MCF 10A (cell line): ENCODE measurements at regions not wholly inside any gene's neighbourhood (a gene's known extent, or its start where the extent isn't known, plus 50 kb on each side); places are given as distances from the start of the nearest gene placed in this dataset.

Experiments
- BruUV-seq: library from RNA; stranded (reverse); fragments of 400-500 nt; replicated peaks from 2 replicates; lab custom pipeline; 2021; lab: Mats Ljungman, UMichigan
- CTCF ChIA-PET: fragments of 300-600 bp; sonication (Branson Sonifier 250); formaldehyde crosslinking; extraction: SDS; loops from one replicate; lab custom pipeline; 2021; ENCODE audit warnings: antibody characterized with exemption, inconsistent platforms; lab: Yijun Ruan, JAX
- POLR2A ChIA-PET: fragments of 300-600, 350-650 bp; sonication (Branson Sonifier 250); formaldehyde crosslinking; extraction: SDS; loops from one replicate; lab custom pipeline; 2020; ENCODE audit warnings: antibody characterized with exemption, inconsistent platforms; lab: Yijun Ruan, JAX
- DNase-seq: peaks from one replicate; pipeline ENCODE4 v3.0.0-alpha.2; 2018; ENCODE audit not compliant: unreplicated experiment
- H3K27ac Mint-ChIP-seq: one replicate; pipeline ENCODE4 v1.8.0; 2022; ENCODE audit warnings: mild to moderate bottlenecking, low read depth, mixed read lengths; ENCODE audit not compliant: unreplicated experiment
- H3K27me3 Mint-ChIP-seq: one replicate; pipeline ENCODE4 v1.8.0; 2022; ENCODE audit warnings: mixed read lengths; ENCODE audit not compliant: insufficient read depth, unreplicated experiment
- H3K36me3 Mint-ChIP-seq: one replicate; pipeline ENCODE4 v1.8.0; 2022; ENCODE audit warnings: mild to moderate bottlenecking, moderate library complexity, mixed read lengths; ENCODE audit not compliant: insufficient read depth, unreplicated experiment
- H3K4me1 Mint-ChIP-seq: one replicate; pipeline ENCODE4 v1.8.0; 2022; ENCODE audit warnings: mixed read lengths; ENCODE audit not compliant: insufficient read depth, unreplicated experiment
- H3K4me3 Mint-ChIP-seq: one replicate; pipeline ENCODE4 v1.8.0; 2022; ENCODE audit warnings: mild to moderate bottlenecking, moderate library complexity, mixed read lengths; ENCODE audit not compliant: unreplicated experiment
- H3K9me3 Mint-ChIP-seq: one replicate; pipeline ENCODE4 v1.8.0; 2022; ENCODE audit warnings: mixed read lengths; ENCODE audit not compliant: unreplicated experiment
- intact Hi-C: fragments of 100-400 bp; cut with micrococcal nuclease; formaldehyde crosslinking; loops from 2 replicates; pipeline ENCODE4 v1.14.1; 2022
- TF ChIP-seq, protein P1 (sequence below): fragments of 200-600 bp; IDR thresholded peaks from one replicate; pipeline ENCODE4 v1.8.0; 2022; ENCODE audit warnings: antibody characterized with exemption, mild to moderate bottlenecking; ENCODE audit not compliant: unreplicated experiment

DNA sequence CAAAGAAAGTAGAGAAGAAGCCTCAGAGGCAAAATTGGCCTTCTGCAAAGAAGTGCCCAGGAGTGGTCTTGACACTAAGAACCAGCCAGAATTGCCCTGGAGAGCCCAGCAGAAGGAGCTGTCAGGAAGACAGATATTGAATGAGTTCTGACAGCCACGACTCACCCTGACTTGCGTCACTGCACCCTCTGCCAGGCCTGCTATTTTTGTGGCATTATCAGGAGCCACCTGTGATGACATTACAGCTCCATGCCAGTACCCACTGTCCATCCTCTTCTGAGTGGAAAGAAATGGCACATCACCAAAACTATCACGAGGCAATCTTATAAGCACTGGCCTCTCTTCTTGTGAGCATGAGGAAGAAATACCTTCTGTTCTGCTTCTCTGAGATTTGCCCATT is 67.7 kb downstream of the SMIM20 start:
- ChIA-PET POLR2A (no interaction called here), CTCF (interaction anchor here (0.6 to 1.4 kb wide), 4 partner anchors 314 to 429 kb away, joined by 3 to 4 read pairs (median 3); no protein-coding TSS in a partner anchor)
- no peak overlapping the region for H3K4me3 Mint-ChIP-seq
- TF ChIP-seq, protein P1, sequence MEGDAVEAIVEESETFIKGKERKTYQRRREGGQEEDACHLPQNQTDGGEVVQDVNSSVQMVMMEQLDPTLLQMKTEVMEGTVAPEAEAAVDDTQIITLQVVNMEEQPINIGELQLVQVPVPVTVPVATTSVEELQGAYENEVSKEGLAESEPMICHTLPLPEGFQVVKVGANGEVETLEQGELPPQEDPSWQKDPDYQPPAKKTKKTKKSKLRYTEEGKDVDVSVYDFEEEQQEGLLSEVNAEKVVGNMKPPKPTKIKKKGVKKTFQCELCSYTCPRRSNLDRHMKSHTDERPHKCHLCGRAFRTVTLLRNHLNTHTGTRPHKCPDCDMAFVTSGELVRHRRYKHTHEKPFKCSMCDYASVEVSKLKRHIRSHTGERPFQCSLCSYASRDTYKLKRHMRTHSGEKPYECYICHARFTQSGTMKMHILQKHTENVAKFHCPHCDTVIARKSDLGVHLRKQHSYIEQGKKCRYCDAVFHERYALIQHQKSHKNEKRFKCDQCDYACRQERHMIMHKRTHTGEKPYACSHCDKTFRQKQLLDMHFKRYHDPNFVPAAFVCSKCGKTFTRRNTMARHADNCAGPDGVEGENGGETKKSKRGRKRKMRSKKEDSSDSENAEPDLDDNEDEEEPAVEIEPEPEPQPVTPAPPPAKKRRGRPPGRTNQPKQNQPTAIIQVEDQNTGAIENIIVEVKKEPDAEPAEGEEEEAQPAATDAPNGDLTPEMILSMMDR: no peak
- H3K4me1 Mint-ChIP-seq: no peaks in the 10 kb centered on the region
- no TSS peak for BruUV-seq
- H3K9me3 Mint-ChIP-seq: no peaks in the 10 kb centered on the region
- H3K27ac Mint-ChIP-seq: no peak overlapping the region
- intact Hi-C loops: loop anchor here (10.0 kb wide), 1 partner anchor 743 kb away; no protein-coding TSS in a partner anchor
- H3K36me3 Mint-ChIP-seq: no peaks in the 10 kb centered on the region
- DNase-seq: no peak
- no peaks in the 10 kb centered on the region for H3K27me3 Mint-ChIP-seq

DNA sequence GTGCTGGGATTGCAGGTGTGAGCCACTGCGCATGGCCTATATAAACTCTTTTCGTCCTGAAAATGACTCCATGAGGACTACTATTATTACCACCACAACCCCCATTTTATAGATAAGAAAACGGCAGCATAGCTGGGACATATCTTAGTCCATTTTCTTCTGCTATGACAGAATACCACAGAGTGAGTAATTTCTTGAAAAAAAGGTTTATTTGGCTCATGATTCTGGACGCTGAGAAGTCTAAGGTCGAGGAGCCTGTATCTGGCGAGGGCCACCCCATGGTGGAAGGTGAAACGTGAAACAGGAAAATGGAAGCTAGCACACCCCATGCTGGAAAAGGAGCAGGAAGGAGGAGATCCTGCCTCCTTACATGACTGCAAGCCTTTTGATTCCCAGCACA is 68.9 kb downstream of the SMIM20 start:
- CTCF ChIA-PET: interaction anchor here (0.7 to 1.0 kb wide), 3 partner anchors 38 to 261 kb away, joined by 3 read pairs; no protein-coding TSS in a partner anchor
- H3K27me3 Mint-ChIP-seq: no peaks in the 10 kb centered on the region
- intact Hi-C loops: loop anchor here (10.0 kb wide), 1 partner anchor 742 kb away; no protein-coding TSS in a partner anchor

DNA sequence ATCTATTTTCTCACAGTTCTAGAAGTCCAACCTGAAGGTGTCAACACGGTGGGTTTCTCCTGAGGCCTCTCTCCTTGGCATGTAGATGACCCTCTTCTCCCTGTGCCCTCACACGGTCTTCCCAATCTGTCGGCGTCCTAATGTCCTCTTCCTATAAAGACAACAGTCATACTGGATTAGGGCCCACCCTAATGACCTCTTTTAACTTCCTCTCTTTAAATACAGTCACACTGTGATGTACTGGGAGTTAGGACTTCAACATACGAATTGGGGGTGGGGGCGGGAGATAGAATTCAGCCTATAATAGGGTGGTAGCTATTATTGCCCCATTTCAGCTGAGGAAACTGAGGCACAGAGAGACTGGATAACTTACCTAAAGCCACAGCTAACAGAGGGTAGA is 70.2 kb downstream of the SMIM20 start:
- intact Hi-C loops: loop anchor here (10.0 kb wide), 1 partner anchor 741 kb away; no protein-coding TSS in a partner anchor

More for the DNA sequence above, 68.9 kb downstream of the SMIM20 start:
- TF ChIP-seq, protein P1: no peak
- no TSS peak for BruUV-seq
- H3K27ac Mint-ChIP-seq: no peak overlapping the region
- no peak overlapping the region for H3K4me3 Mint-ChIP-seq
- no peaks in the 10 kb centered on the region for H3K36me3 Mint-ChIP-seq
- POLR2A ChIA-PET: interaction anchor here (0.5 kb wide), 1 partner anchor 19 kb away, joined by 4 read pairs; no protein-coding TSS in a partner anchor
- no peaks in the 10 kb centered on the region for H3K4me1 Mint-ChIP-seq
- no peak for DNase-seq
- H3K9me3 Mint-ChIP-seq: no peaks in the 10 kb centered on the region

DNA sequence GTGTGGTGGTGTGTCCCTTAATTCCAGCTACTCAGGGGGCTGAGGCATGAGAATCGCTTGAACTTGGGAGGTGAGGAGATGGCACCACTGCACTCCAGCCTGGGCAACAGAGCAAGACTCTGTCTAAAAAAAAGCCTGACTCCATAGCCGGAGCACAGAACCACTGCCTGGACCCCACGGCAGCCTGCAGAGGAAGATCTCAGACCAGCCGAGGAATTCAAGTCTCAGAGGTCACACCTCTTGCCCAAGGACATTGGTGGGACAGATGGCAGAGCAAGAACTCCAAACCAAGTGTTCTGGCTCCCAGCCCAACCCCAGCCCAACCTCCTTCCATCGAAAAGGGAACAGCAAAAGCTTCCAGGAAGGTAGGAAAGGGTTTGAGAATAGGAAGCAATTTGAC is 70.8 kb downstream of the SMIM20 start:
- ChIA-PET CTCF (interaction anchor here (0.6 to 6.5 kb wide), 2 partner anchors 344 to 361 kb away, joined by 3 to 95 read pairs; no protein-coding TSS in a partner anchor), POLR2A (no interaction called here)
- no peaks in the 10 kb centered on the region for H3K27me3 Mint-ChIP-seq
- TF ChIP-seq, protein P1: no peak
- no peaks in the 10 kb centered on the region for H3K36me3 Mint-ChIP-seq
- intact Hi-C loops: loop anchor here (5.0 to 10.0 kb wide), 3 partner anchors 98 to 740 kb away; no protein-coding TSS in a partner anchor
- no peak overlapping the region for H3K4me3 Mint-ChIP-seq
- H3K27ac Mint-ChIP-seq: no peak overlapping the region
- no peaks in the 10 kb centered on the region for H3K9me3 Mint-ChIP-seq
- DNase-seq: no peak
- no peaks in the 10 kb centered on the region for H3K4me1 Mint-ChIP-seq
- no TSS peak for BruUV-seq

More for the DNA sequence above, 70.2 kb downstream of the SMIM20 start:
- Mint-ChIP-seq H3K4me1 (no peaks in the 10 kb centered on the region), H3K27me3 (no peaks in the 10 kb centered on the region), H3K36me3 (no peaks in the 10 kb centered on the region), H3K27ac (no peak overlapping the region), H3K9me3 (no peaks in the 10 kb centered on the region), H3K4me3 (no peak overlapping the region)
- CTCF ChIA-PET: interaction anchor here (0.6 to 6.5 kb wide), 4 partner anchors 76 to 773 kb away, joined by 3 to 95 read pairs (median 3); no protein-coding TSS in a partner anchor
- no peak for DNase-seq
- no TSS peak for BruUV-seq
- TF ChIP-seq, protein P1: no peak
- POLR2A ChIA-PET: no interaction called here
